GM12878 (cell line): ENCODE measurements at regions not wholly inside any gene's neighbourhood (a gene's known extent, or its start where the extent isn't known, plus 50 kb on each side); places are given as distances from the start of the nearest gene placed in this dataset.

ENCODE experiments used
- CTCF ChIP-seq, 3 experiments: IDR thresholded peaks in 2 of 3; conservative IDR thresholded peaks in 1 of 3; 2 replicates each; pipeline ENCODE4 v1.5.1; 2011; ENCODE audit warnings: low read depth in 3 of 3, low read length in 3 of 3, mild to moderate bottlenecking in 3 of 3, control low read depth in 2 of 3, moderate library complexity in 2 of 3, inconsistent platforms in 1 of 3, mixed read lengths in 1 of 3; ENCODE audit not compliant: control insufficient read depth in 2 of 3, insufficient read depth in 1 of 3; ENCODE audit errors: extremely low read depth in 1 of 3
- GABPA ChIP-seq: IDR thresholded peaks from 2 replicates; pipeline ENCODE4 v1.6.1; 2014; ENCODE audit warnings: antibody characterized with exemption, low read depth, mild to moderate bottlenecking, inconsistent platforms
- NR2C1 ChIP-seq: fragments of 450-650 bp; IDR thresholded peaks from 2 replicates; pipeline ENCODE4 v1.6.1; 2017; ENCODE audit warnings: antibody characterized with exemption, mild to moderate bottlenecking, moderate library complexity
- POLR2A ChIP-seq: IDR thresholded peaks from 2 replicates; pipeline ENCODE4 v1.6.1; 2011; ENCODE audit warnings: low read depth, mild to moderate bottlenecking, low read length
- TCF12 ChIP-seq: IDR thresholded peaks from 2 replicates; pipeline ENCODE4 v1.6.1; 2011; ENCODE audit warnings: low read depth, mild to moderate bottlenecking, low read length
- YY1 ChIP-seq: IDR thresholded peaks from 2 replicates; pipeline ENCODE4 v1.6.1; 2011; ENCODE audit warnings: low read depth, mild to moderate bottlenecking, low read length
- ZBED1 ChIP-seq: IDR thresholded peaks from 2 replicates; pipeline ENCODE4 v1.6.1; 2016; ENCODE audit warnings: borderline replicate concordance

GRCh38 chrX:39874202-39874816 is 223.4 kb downstream of the BCOR start:
- TF ChIP-seq POLR2A = no peak
- TF ChIP-seq CTCF (IDR thresholded peaks at IDR 0.05 in 2 of 3, conservative IDR thresholded peaks at IDR 0.05 in 1 of 3; ENCODE audit: control insufficient read depth in 2 of 3, extremely low read depth in 1 of 3, insufficient read depth in 1 of 3, low read depth in 3 of 3, low read length in 3 of 3) = no peak
- peak; percentile 45; the same call in 1 of the 2 replicates for TF ChIP-seq YY1
- no peak for TF ChIP-seq GABPA
- peak; percentile 76; the same call in 1 of the 2 replicates for TF ChIP-seq ZBED1
- TF ChIP-seq NR2C1 = no peak
- peak; percentile 97 for TF ChIP-seq TCF12
